AG10803 (cell line): ENCODE measurements at regions not wholly inside any gene's neighbourhood (a gene's known extent, or its start where the extent isn't known, plus 50 kb on each side); places are given as distances from the start of the nearest gene placed in this dataset.

Experiments used
- DNase-seq: peaks from one replicate; pipeline ENCODE4 v3.0.0; 2010; ENCODE audit warnings: low read depth
- H3K4me3 ChIP-seq: 2 replicates; pipeline ENCODE4 v1.5.1; 2011; ENCODE audit warnings: mild to moderate bottlenecking, low read length, control low read depth
- TF ChIP-seq, protein P1 (sequence below): conservative IDR thresholded peaks from 2 replicates; pipeline ENCODE4 v1.5.1; 2011; ENCODE audit warnings: mild to moderate bottlenecking, low read length, control low read depth, inconsistent platforms

DNA sequence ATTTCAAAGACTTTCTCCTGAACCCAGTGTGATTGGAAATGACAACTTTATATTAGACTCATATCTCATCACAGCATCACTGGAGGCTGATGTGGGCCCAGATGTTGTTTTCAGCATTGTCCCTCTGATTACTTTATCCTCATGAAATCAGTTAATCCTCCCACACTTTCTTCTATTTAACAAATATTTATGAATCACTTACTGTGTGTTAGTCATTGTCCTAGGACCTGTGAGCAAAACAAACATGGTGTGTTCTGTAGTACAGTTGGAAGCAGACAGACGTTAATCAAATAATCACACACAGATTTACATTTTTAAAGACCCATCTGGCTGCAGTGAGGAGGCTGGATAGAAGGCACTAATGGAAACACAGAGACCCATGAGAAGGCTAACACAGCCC is 383.7 kb downstream of the PRDM2 start:
- TF ChIP-seq, protein P1, sequence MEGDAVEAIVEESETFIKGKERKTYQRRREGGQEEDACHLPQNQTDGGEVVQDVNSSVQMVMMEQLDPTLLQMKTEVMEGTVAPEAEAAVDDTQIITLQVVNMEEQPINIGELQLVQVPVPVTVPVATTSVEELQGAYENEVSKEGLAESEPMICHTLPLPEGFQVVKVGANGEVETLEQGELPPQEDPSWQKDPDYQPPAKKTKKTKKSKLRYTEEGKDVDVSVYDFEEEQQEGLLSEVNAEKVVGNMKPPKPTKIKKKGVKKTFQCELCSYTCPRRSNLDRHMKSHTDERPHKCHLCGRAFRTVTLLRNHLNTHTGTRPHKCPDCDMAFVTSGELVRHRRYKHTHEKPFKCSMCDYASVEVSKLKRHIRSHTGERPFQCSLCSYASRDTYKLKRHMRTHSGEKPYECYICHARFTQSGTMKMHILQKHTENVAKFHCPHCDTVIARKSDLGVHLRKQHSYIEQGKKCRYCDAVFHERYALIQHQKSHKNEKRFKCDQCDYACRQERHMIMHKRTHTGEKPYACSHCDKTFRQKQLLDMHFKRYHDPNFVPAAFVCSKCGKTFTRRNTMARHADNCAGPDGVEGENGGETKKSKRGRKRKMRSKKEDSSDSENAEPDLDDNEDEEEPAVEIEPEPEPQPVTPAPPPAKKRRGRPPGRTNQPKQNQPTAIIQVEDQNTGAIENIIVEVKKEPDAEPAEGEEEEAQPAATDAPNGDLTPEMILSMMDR, result no peak
- DNase-seq, result no peak
- H3K4me3 ChIP-seq, result no peak overlapping the region

DNA sequence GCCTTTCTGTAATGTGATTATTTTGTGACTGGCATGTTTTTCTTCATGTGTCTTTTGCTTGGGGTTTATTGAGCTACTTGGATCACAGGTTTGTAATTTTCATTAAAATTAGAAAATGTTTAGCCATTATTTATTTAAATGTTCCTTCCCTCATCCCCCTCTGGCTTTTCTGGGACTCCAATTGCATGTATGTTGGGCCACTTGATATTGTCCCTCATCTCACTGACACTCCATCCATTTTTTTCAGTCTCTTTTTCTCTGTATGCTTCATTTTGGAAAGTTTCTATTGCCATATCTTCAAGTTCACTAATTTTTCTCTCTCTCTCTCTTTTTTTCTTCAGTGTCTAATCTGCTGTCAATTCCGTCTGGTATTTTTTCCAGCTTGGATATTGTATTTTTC is 390.1 kb downstream of the PRDM2 start:
- H3K4me3 ChIP-seq, result no peak overlapping the region
- TF ChIP-seq, protein P1, result no peak
- DNase-seq, result no peak

DNA sequence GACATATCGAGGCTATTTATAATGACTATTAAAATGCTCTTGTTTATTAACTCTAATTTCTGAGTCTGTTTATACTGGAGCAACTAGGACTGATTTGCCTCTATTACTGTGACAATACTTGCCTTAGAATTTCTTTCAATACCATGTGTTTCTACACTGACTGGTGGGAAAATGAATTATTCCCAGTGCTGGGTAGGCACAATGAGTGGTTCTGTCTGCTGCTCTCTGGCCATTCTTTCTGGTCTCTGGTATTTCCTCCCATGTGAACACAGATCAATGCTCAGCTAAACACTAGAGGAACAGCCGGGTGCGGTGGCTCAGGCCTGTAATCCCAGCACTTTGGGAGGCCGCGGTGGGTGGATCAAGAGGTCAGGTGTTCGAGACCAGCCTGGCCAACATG is 390.5 kb downstream of the PRDM2 start:
- H3K4me3 ChIP-seq, result no peak overlapping the region
- no peak for DNase-seq
- TF ChIP-seq, protein P1, result no peak

DNA sequence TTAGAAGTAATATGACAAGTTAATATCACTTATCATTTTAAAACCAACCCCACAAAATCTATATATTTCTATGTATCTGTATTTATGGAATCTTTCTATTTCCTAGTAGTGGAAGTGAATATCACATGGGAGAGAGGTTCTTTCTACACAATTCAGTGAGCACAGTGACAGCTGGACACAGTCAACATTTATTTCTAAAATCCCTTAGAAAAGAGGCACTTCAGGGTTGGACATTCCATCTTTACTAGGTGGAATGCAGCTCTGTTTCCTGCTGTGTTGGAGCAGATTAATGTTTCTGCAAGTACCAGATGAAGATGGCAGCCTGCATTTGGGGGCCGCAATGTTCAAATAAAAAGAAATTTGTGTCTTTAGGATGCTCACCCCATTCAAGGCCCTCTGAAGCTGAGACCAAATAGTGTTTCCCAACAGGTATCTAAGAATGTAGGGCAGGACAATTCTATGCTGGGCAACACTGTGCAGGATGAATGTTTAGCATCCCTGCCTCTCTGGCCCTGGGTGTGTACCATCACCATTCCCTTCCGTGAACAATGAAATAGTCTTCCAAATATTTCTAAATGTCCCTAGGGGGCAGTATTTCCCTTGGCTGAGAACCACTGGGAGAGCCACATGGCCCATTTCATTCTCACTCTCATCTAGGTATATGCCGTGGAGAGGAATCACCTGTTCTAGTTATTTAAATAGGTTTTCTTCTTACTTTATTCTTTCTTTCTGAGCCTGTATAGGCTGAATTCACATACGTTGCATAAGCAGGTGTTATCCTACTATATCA is 394.8 kb downstream of the PRDM2 start:
- DNase-seq, result peak; percentile 16
- H3K4me3 ChIP-seq, result no peak overlapping the region
- TF ChIP-seq, protein P1, result peak; percentile 43

DNA sequence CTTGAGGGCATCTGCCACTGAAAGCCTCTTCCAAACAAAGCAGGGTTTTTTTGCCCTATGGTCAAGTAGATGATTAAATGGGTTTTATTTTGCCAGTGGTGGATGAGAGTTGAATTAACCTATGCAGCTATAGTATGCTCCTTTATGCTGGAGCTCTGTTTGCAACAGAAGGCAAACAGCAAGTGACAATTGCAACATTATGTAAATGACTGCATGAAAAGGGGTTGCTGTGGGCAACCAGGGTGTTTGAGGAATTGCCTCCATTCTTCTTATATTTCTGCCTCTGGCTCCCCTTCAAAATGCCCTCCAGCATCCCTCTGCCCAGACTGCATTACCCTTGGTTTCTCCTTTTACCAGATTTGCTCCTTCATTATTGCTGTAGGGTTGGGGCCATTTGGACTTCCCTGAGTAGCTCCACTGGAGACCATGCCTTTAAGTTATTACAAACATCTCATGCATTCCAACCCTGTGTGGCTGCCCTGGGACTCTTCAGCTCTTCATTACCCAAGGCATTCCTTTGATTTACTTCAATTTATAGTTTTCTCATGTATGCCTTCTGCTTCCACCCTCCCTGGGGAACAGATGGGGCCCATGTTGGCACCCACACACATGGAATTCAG is 398.4 kb downstream of the PRDM2 start:
- no peak for DNase-seq
- TF ChIP-seq, protein P1, result no peak
- H3K4me3 ChIP-seq, result no peak overlapping the region

DNA sequence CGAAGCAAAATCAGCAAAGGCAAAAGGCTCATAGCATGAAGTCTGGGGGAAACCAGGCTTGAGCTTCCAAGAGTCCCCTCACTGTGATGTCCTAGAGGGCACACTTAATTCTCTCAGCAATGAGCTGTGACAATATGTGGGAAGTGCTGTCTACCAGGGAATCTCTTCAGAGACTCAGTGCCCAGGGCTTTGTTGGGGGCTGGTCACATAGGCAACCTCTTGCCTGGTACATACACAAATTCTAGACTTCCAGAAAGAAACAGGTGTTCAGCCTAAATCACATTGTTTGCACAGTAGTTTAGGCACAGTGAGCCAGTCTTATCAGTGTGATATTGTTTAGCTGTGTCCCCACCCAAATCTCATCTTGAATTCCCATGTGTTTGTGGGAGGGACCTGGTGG is 400.5 kb downstream of the PRDM2 start:
- TF ChIP-seq, protein P1, result no peak

DNA sequence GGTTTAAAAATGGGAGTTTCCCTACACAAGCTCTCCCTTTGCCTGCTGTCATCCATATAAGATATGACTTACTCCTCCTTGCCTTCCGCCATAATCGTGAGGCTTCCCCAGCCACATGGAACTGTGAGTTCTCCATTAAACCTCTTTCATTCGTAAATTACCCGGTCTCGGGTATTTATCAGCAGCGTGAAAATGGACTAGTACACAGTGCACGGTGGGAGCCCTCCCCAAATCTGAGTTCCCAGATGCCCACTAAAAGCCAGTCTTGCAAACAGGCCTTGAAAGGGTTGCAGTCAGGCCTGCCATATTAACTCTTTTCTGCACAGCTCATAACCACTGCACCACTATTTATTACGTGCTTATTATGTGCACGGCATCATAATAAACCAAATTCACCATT is 400.9 kb downstream of the PRDM2 start:
- TF ChIP-seq, protein P1, result no peak
- no peak for DNase-seq
- H3K4me3 ChIP-seq, result no peak overlapping the region

More for the DNA sequence above, 400.5 kb downstream of the PRDM2 start:
- no peak for DNase-seq
- H3K4me3 ChIP-seq, result no peak overlapping the region
